CD14-positive monocyte (primary cell): ENCODE measurements at regions not wholly inside any gene's neighbourhood (a gene's known extent, or its start where the extent isn't known, plus 50 kb on each side); places are given as distances from the start of the nearest gene placed in this dataset.

ENCODE experiments used
- DNase-seq, 3 donors: peaks; one replicate each; pipeline ENCODE4 v3.0.0-alpha.2; 2011 to 2022
- H2AFZ ChIP-seq: 2 replicates; pipeline ENCODE4 v1.6.0; 2012; ENCODE audit warnings: mild to moderate bottlenecking, low read depth, low read length, inconsistent platforms; ENCODE audit not compliant: insufficient read depth, poor library complexity, severe bottlenecking
- H3K27ac ChIP-seq, 2 donors: 1 replicate in 1 of 2; 2 replicates in 1 of 2; pipeline ENCODE4 v1.5.1; 2012 to 2013; ENCODE audit warnings: low read length in 2 of 2, control low read depth in 1 of 2, inconsistent platforms in 1 of 2, low read depth in 1 of 2, mild to moderate bottlenecking in 1 of 2
- H3K27me3 ChIP-seq, 2 donors: one replicate each; pipeline versions ENCODE4 v1.6.0 to v1.6.1; 2011 to 2013; ENCODE audit warnings: low read length in 2 of 2; ENCODE audit not compliant: control insufficient read depth in 2 of 2, insufficient read depth in 2 of 2
- H3K36me3 ChIP-seq, 2 donors: replicated peaks in 1 of 2; 1 replicate in 1 of 2; 2 replicates in 1 of 2; pipeline versions ENCODE4 v1.5.1 to v1.6.1; 2012 to 2013; ENCODE audit warnings: low read length in 2 of 2, control low read depth in 1 of 2, inconsistent platforms in 1 of 2, mild to moderate bottlenecking in 1 of 2; ENCODE audit not compliant: insufficient read depth in 2 of 2, control insufficient read depth in 1 of 2
- H3K4me1 ChIP-seq, 2 donors: 1 replicate in 1 of 2; 2 replicates in 1 of 2; pipeline versions ENCODE4 v1.5.1 to v1.6.1; 2012 to 2013; ENCODE audit warnings: low read length in 2 of 2, control low read depth in 1 of 2, inconsistent platforms in 1 of 2, mild to moderate bottlenecking in 1 of 2, moderate library complexity in 1 of 2; ENCODE audit not compliant: insufficient read depth in 2 of 2, control insufficient read depth in 1 of 2
- H3K4me2 ChIP-seq: replicated peaks from 2 replicates; pipeline ENCODE3; 2012; ENCODE audit warnings: low read length, moderate library complexity, mild to moderate bottlenecking; ENCODE audit not compliant: poor library complexity, severe bottlenecking; ENCODE audit errors: extremely low read depth
- H3K4me3 ChIP-seq, 3 experiments: fragments of 200-600 bp in 1 of 3; sonication (generic) in 1 of 3; replicated peaks in 1 of 3; 1 replicate in 2 of 3; 2 replicates in 1 of 3; pipeline ENCODE4 v1.5.1; 2011 to 2013; ENCODE audit warnings: low read length in 3 of 3, mild to moderate bottlenecking in 3 of 3, control low read depth in 2 of 3, low read depth in 2 of 3, inconsistent platforms in 1 of 3, moderate library complexity in 1 of 3
- H3K79me2 ChIP-seq: 2 replicates; pipeline ENCODE4 v1.6.0; 2012; ENCODE audit warnings: mild to moderate bottlenecking, control low read depth, inconsistent platforms, low read length, moderate library complexity; ENCODE audit not compliant: insufficient read depth
- H3K9ac ChIP-seq: 2 replicates; pipeline ENCODE4 v1.6.0; 2017; ENCODE audit warnings: low read length, mild to moderate bottlenecking; ENCODE audit not compliant: insufficient read depth, poor library complexity, severe bottlenecking
- H3K9me3 ChIP-seq, 2 donors: replicated peaks in 1 of 2; 1 replicate in 1 of 2; 2 replicates in 1 of 2; pipeline versions ENCODE4 v1.5.1 to v1.6.1; 2012 to 2013; ENCODE audit warnings: low read length in 2 of 2, control low read depth in 1 of 2; ENCODE audit not compliant: control insufficient read depth in 1 of 2, insufficient read depth in 1 of 2
- H4K20me1 ChIP-seq: 2 replicates; pipeline ENCODE4 v1.6.0; 2012; ENCODE audit warnings: mild to moderate bottlenecking, low read length, control low read depth, moderate library complexity; ENCODE audit not compliant: insufficient read depth
- H3K27ac Mint-ChIP-seq, 7 donors: one replicate each; pipeline ENCODE4 v1.8.0; 2020; ENCODE audit warnings: mild to moderate bottlenecking in 7 of 7, mixed read lengths in 7 of 7, moderate library complexity in 6 of 7, inconsistent platforms in 2 of 7
- H3K27me3 Mint-ChIP-seq, 3 donors: one replicate each; pipeline ENCODE4 v1.8.0; 2021 to 2022; ENCODE audit warnings: low read depth in 3 of 3, mild to moderate bottlenecking in 3 of 3, mixed read lengths in 3 of 3, moderate library complexity in 3 of 3, inconsistent platforms in 1 of 3
- H3K36me3 Mint-ChIP-seq, 2 donors: one replicate each; pipeline ENCODE4 v1.8.0; 2020; ENCODE audit warnings: mixed read lengths in 2 of 2, inconsistent platforms in 1 of 2, mild to moderate bottlenecking in 1 of 2
- H3K4me1 Mint-ChIP-seq: one replicate; pipeline ENCODE4 v1.8.0; 2020; ENCODE audit warnings: mild to moderate bottlenecking, mixed read lengths
- H3K4me3 Mint-ChIP-seq, 2 donors: one replicate each; pipeline ENCODE4 v1.8.0; 2020; ENCODE audit warnings: mild to moderate bottlenecking in 2 of 2, mixed read lengths in 2 of 2, moderate library complexity in 1 of 2
- H3K9me3 Mint-ChIP-seq, 7 donors: one replicate each; pipeline ENCODE4 v1.8.0; 2020 to 2022; ENCODE audit warnings: mixed read lengths in 7 of 7, mild to moderate bottlenecking in 6 of 7, moderate library complexity in 6 of 7, inconsistent platforms in 2 of 7
- CTCF ChIP-seq: fragments of 200-600 bp; IDR thresholded peaks from one replicate; pipeline ENCODE4 v1.8.0; 2022; ENCODE audit warnings: antibody characterized with exemption, mild to moderate bottlenecking
- WGBS: methylation state at CpG from one replicate; pipeline ENCODE4 v1.1.5; 2013; ENCODE audit warnings: missing lambda C conversion rate; ENCODE audit not compliant: insufficient coverage; 5-methylcytosine and 5-hydroxymethylcytosine counted together
- intact Hi-C, 2 donors: fragments of 100-400 bp; cut with micrococcal nuclease; formaldehyde crosslinking; loops; one replicate each; pipeline versions ENCODE4 v1.15.0 to v1.15.1; 2023

DNA sequence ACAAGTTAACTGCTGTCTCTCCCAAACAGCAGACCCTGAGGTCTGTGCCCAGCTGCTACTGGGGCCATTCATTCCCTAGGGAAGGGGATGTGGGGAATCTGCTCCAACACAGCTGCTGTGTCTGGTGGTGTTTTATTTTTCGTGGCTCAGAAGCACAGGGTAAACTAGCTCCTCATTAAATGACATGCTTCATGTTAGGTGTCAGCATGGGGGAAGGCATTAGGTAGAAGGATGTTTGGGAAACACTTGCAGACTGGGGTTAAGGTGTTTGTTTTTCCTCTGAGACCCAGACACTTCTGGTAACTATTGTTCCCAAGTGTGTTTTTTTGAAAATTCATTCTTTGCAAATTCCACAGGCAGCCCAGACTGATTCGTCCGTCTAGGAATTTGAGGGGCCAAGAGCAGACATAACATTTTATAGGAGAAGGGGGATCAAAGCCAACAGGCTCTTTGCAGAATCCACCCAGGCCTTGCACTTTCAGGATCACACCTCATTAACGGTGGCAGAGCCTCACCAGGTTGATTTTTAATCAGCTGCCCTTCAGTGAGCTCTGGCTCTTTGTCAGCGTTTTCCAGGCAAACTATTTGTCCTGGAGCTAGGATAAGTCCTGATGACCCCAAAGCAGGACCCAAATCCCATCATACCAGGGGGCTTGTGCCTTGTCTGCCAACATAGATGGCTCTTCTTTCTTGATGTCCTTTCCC lies 65.4 kb upstream of the ITGA11 start:
- H3K36me3 ChIP-seq: no peaks in the 10 kb centered on the region
- no peak overlapping the region for H3K4me2 ChIP-seq
- H3K4me1 Mint-ChIP-seq: no peaks in the 10 kb centered on the region
- H3K9ac ChIP-seq: no peak overlapping the region
- no peaks in the 10 kb centered on the region for H3K4me1 ChIP-seq
- H2AFZ ChIP-seq: no peak overlapping the region
- H3K27me3 Mint-ChIP-seq: peaks cover 2 to 12% (median 4%) of the 10 kb centered on the region in 3 donors
- no peaks in the 10 kb centered on the region for H3K9me3 Mint-ChIP-seq
- no peaks in the 10 kb centered on the region for H4K20me1 ChIP-seq
- no peak overlapping the region for H3K27ac Mint-ChIP-seq
- WGBS: 92% methylated on average over 2 of the region's 5 CpGs
- no peak overlapping the region for H3K4me3 Mint-ChIP-seq
- TF ChIP-seq CTCF: no peak
- intact Hi-C loops: no loop called here
- no peaks in the 10 kb centered on the region for H3K79me2 ChIP-seq
- no peak overlapping the region for H3K27ac ChIP-seq
- H3K4me3 ChIP-seq: no peak overlapping the region
- H3K27me3 ChIP-seq: peaks cover 0 to 2% of the 10 kb centered on the region in 2 donors
- H3K36me3 Mint-ChIP-seq: no peaks in the 10 kb centered on the region
- no peaks in the 10 kb centered on the region for H3K9me3 ChIP-seq
- DNase-seq: no peak

DNA sequence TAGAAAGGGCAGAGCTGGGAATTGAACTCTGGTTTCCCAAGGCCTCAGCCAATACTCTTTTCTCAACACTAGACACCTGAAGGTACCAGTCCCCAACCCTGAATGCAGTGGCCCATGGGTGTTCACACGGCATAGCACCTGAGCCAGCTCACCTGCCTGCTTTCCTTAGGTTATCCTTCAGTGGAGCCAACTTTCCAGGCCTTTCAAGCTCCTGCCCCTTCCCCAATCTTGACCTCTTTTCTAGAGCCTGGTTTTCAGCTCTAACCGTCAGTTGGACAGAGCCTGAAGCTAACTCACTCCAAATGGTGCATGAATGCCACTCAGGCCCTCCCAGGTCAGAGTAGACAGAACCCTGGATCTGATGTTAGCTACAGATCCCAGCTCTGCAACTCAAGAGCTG lies 66.1 kb upstream of the ITGA11 start:
- Mint-ChIP-seq H3K27ac (no peak overlapping the region), H3K27me3 (peaks cover 1 to 12% (median 2%) of the 10 kb centered on the region in 3 donors), H3K4me1 (no peaks in the 10 kb centered on the region), H3K36me3 (no peaks in the 10 kb centered on the region), H3K9me3 (no peaks in the 10 kb centered on the region), H3K4me3 (no peak overlapping the region)
- Histone ChIP-seq H4K20me1 (no peaks in the 10 kb centered on the region), H3K9ac (no peak overlapping the region), H3K4me1 (no peaks in the 10 kb centered on the region), H2AFZ (no peak overlapping the region), H3K27me3 (peaks cover 0 to 2% of the 10 kb centered on the region in 2 donors), H3K36me3 (no peaks in the 10 kb centered on the region), H3K4me3 (no peak overlapping the region), H3K79me2 (no peaks in the 10 kb centered on the region), H3K4me2 (no peak overlapping the region), H3K27ac (no peak overlapping the region), H3K9me3 (no peaks in the 10 kb centered on the region)
- DNase-seq: no peak
- 91% methylated on average over 2 of the region's 2 CpGs for WGBS
- intact Hi-C loops: no loop called here
- TF ChIP-seq CTCF: no peak
